DND-41 (cell line): ENCODE measurements at regions not wholly inside any gene's neighbourhood (a gene's known extent, or its start where the extent isn't known, plus 50 kb on each side); places are given as distances from the start of the nearest gene placed in this dataset.

Experiments used
- ATAC-seq: fragments of 200-7000 bp; cut with Tn5 transposase; 3 replicates; pipeline ENCODE4 v1.9.1; 2021; ENCODE audit warnings: low read depth; ENCODE audit not compliant: insufficient read depth
- DNase-seq: peaks from one replicate; pipeline ENCODE4 v3.0.0-alpha.2; 2020
- H2AFZ ChIP-seq: 2 replicates; pipeline ENCODE4 v1.6.0; 2012; ENCODE audit warnings: low read depth, low read length
- H3K27ac ChIP-seq: 2 replicates; pipeline ENCODE4 v1.5.1; 2012; ENCODE audit warnings: low read length, inconsistent platforms
- H3K27me3 ChIP-seq: fragments of 200-600 bp; sonication (generic); 2 replicates; pipeline ENCODE4 v1.6.0; 2012; ENCODE audit warnings: low read length, mild to moderate bottlenecking, inconsistent platforms; ENCODE audit not compliant: insufficient read depth, poor library complexity
- H3K36me3 ChIP-seq: 2 replicates; pipeline ENCODE4 v1.5.1; 2012; ENCODE audit warnings: low read length, inconsistent platforms; ENCODE audit not compliant: insufficient read depth
- H3K4me1 ChIP-seq: 2 replicates; pipeline ENCODE4 v1.5.1; 2012; ENCODE audit warnings: mild to moderate bottlenecking, low read length; ENCODE audit not compliant: insufficient read depth
- H3K4me2 ChIP-seq: 2 replicates; pipeline ENCODE4 v1.6.0; 2012; ENCODE audit warnings: mild to moderate bottlenecking, moderate library complexity, low read length, inconsistent platforms; ENCODE audit not compliant: insufficient read depth
- H3K4me3 ChIP-seq, 2 experiments: fragments of 200-600 bp in 1 of 2; shearing (Covaris generic) in 1 of 2; 2 replicates each; pipeline ENCODE4 v1.5.1; 2012 to 2016; ENCODE audit warnings: inconsistent platforms in 2 of 2, low read length in 2 of 2, mild to moderate bottlenecking in 2 of 2, low read depth in 1 of 2, moderate library complexity in 1 of 2
- H3K79me2 ChIP-seq: 2 replicates; pipeline ENCODE4 v1.6.0; 2012; ENCODE audit warnings: low read length, inconsistent platforms; ENCODE audit not compliant: insufficient read depth
- H3K9ac ChIP-seq: 2 replicates; pipeline ENCODE4 v1.6.0; 2012; ENCODE audit warnings: low read depth, mild to moderate bottlenecking, inconsistent platforms, low read length, moderate library complexity
- H3K9me3 ChIP-seq: 2 replicates; pipeline ENCODE4 v1.5.1; 2012; ENCODE audit warnings: low read length, moderate library complexity, mild to moderate bottlenecking, inconsistent platforms; ENCODE audit not compliant: insufficient read depth, severe bottlenecking
- H4K20me1 ChIP-seq: 2 replicates; pipeline ENCODE4 v1.6.0; 2012; ENCODE audit warnings: low read length; ENCODE audit not compliant: insufficient read depth
- CTCF ChIP-seq: IDR thresholded peaks from 2 replicates; pipeline ENCODE4 v1.5.1; 2012; ENCODE audit warnings: borderline replicate concordance, low read length, moderate library complexity, mild to moderate bottlenecking; ENCODE audit not compliant: poor library complexity, severe bottlenecking; ENCODE audit errors: extremely low read depth
- EZH2 ChIP-seq: IDR thresholded peaks from 3 replicates; pipeline ENCODE4 v1.6.1; 2012; ENCODE audit warnings: borderline replicate concordance, low read depth, mild to moderate bottlenecking, moderate library complexity, low read length, inconsistent platforms; ENCODE audit not compliant: severe bottlenecking

GRCh38 chr4:14841801-14842768 is 160.2 kb upstream of the CPEB2 start:
- Histone ChIP-seq H2AFZ (no peak overlapping the region), H3K4me3 (no peak overlapping the region), H3K79me2 (no peaks in the 10 kb centered on the region), H3K4me1 (no peaks in the 10 kb centered on the region), H3K9me3 (no peaks in the 10 kb centered on the region), H3K4me2 (no peak overlapping the region), H3K9ac (no peak overlapping the region), H3K27me3 (no peaks in the 10 kb centered on the region), H4K20me1 (no peaks in the 10 kb centered on the region), H3K27ac (no peak overlapping the region), H3K36me3 (no peaks in the 10 kb centered on the region)
- DNase-seq (no peak), ATAC-seq (no peak)
- TF ChIP-seq CTCF = no peak
- TF ChIP-seq EZH2 = no peak

GRCh38 chr4:14842964-14843630 is 159.2 kb upstream of the CPEB2 start:
- Histone ChIP-seq H3K27me3 (no peaks in the 10 kb centered on the region), H4K20me1 (no peaks in the 10 kb centered on the region), H3K4me1 (no peaks in the 10 kb centered on the region), H3K79me2 (no peaks in the 10 kb centered on the region), H3K9me3 (no peaks in the 10 kb centered on the region), H3K4me3 (no peak overlapping the region), H3K27ac (no peak overlapping the region), H3K4me2 (no peak overlapping the region), H3K9ac (no peak overlapping the region), H3K36me3 (no peaks in the 10 kb centered on the region), H2AFZ (no peak overlapping the region)
- TF ChIP-seq EZH2 (no peak), CTCF (no peak)
- no peak for DNase-seq
- no peak for ATAC-seq

- H2AFZ ChIP-seq = no peak overlapping the region
- H3K4me2 ChIP-seq = no peak overlapping the region
- no peaks in the 10 kb centered on the region for H3K79me2 ChIP-seq
- H3K36me3 ChIP-seq = no peaks in the 10 kb centered on the region
- no peaks in the 10 kb centered on the region for H3K4me1 ChIP-seq
- no peak overlapping the region for H3K9ac ChIP-seq
- TF ChIP-seq CTCF (no peak), EZH2 (no peak)
- no peak overlapping the region for H3K27ac ChIP-seq
- H3K4me3 ChIP-seq = no peak overlapping the region
- ATAC-seq = no peak
- H3K27me3 ChIP-seq = no peaks in the 10 kb centered on the region
- H3K9me3 ChIP-seq = no peaks in the 10 kb centered on the region
- no peaks in the 10 kb centered on the region for H4K20me1 ChIP-seq
- no peak for DNase-seq
Measured at GRCh38 chr4:14844061-14844460, 158.2 kb upstream of the CPEB2 start.
